GM19455 (cell line): ENCODE measurements at regions not wholly inside any gene's neighbourhood (a gene's known extent, or its start where the extent isn't known, plus 50 kb on each side); places are given as distances from the start of the nearest gene placed in this dataset.

Experiments
- ATAC-seq: cut with Tn5 transposase; IDR thresholded peaks from one replicate; pipeline ENCODE4 v1.9.1; 2021; ENCODE audit not compliant: unreplicated experiment

DNA sequence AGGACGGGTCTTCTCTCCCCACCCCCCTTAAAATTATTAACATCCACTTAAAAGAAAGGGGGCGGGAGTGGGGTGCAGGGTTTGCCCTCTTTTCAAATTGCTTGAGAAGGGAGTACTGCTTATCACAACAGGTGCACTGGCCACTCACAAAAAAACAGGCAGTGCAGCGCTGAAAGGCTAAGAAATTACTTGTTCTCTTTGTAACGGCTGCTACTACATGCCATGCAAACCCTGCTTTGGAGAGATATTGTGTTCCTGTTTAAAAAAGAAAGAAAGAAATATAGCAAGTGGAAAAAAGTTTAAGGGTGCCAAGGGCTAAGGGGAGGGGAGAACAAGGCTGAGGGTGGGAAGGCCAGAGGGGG lies 312.7 kb upstream of the JARID2 start:
- ATAC-seq, result no peak

DNA sequence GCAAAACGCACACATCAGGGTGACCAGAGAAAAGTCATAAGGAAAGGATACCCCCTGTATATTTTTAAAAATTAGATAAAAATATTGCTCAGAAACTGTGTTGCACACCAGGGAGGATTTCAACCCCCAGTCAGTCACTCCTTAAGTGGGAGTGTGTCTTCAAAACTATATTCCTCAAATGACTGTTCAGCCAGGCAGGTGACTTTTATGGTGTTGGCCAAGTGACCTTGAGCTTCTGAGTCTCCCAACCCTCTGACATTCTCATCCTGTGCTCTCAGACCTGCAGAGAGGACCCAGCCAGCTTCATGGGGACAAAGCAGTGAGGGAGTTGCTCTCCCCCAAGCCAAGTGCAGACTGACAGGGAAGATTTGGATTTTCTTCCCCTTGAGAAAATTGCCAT lies 311.9 kb upstream of the JARID2 start:
- no peak for ATAC-seq

DNA sequence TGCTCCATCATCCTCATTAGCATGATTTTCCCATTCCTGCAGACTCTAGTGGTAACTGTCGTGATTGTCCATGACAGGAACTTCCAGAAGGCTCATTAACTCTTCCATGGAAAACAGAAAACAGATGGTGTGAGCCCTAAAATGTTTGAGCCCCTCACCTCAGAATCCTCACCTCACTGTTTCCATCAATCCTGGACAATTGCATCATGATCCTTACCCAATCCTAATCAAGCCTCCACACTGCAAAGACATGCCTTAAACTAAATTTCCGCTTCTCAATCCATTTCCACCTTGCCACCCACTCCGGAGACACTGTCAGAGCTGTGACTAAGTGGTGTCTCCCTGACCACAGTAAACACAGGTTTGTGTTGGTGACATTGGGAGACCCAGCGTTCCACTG lies 311.0 kb upstream of the JARID2 start:
- ATAC-seq, result no peak

DNA sequence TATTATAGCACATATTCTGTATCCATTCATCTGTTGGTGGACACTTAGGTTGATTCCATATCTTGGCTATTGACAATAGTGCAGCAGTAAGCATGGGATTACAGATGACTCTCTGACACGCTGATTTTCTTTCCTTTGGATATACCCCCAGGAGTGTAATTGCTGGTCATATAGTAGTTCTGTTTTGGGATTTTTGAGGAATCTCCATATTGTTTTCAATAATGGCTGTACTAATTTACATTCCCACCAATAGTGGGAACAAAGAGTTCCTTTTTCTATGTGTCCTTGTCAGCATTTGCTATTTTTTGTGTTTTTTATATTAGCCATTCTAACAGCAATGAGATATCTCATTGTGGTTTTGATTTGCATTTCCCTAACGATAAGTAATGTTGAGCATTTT lies 309.0 kb upstream of the JARID2 start:
- no peak for ATAC-seq

DNA sequence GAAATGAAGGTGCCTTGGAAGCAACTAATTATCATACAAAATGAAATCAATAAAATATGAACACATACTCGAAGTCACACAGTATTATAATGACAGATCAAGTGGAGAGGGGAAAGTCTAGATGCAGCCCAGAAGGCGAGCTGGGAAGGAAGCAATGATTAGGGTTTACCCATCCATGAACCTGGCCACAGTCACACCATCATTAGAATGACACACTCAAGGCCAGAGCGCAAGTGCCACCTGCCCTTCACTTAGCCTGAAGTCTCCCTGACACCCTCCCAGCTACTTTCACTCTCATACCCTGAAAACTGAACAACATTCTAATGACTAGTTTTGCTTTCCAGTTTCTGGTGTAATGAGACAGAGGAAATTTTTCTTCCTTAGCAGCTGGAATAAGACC lies 302.8 kb upstream of the JARID2 start:
- ATAC-seq, result no peak

DNA sequence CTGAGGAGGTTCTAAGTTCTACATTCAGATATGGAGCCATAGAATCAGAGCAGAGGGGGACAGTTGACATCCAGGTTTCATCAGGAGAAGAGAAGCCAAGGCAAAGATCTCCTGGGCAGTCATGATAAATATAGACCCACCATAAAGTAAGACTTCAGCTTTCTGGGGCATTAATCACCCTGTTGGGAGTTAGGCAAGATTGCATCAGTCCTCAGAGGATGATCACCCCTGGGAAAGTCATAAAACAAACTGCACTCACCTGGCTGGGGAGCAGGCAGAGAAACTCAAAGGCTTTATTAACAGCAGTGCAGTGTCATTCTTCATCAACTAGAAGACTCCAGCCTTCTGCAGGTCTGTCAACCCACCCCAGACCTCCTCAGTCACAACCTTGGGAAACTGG lies 301.3 kb upstream of the JARID2 start:
- ATAC-seq, result no peak

DNA sequence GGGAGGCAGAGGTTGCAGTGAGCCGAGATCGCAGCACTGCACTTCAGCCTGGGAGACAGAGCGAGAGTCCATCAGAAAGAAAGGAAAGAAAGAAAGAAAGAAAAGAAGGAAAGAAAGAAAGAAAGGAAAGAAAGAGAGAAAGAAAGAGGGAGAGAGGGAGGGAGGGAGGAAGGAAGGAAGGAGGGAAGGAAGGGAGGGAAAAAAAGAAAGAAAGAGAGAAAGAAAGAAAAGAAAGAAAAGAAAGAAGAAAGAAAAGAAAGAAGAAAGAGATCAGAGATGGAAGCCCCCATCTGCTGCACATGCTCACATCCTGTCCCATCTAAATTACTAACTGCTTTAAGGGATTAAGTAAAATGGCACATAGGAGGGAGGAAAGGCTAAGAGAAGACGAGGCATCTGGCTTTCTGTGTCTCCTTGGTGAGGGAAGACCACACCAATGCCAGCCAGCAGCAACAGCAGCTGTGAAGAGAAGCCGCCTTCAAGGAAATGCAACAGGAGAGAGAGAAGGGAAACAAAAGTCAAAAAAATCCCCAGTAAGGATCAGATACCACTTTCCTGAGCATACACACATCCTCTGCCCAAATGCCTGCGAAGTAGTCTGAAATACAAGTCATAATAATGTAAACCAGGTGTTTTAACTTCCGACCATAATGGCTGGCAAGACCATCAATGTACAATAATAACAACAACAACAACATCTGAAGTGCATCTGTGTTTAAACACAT lies 300.2 kb upstream of the JARID2 start:
- ATAC-seq, result no peak

DNA sequence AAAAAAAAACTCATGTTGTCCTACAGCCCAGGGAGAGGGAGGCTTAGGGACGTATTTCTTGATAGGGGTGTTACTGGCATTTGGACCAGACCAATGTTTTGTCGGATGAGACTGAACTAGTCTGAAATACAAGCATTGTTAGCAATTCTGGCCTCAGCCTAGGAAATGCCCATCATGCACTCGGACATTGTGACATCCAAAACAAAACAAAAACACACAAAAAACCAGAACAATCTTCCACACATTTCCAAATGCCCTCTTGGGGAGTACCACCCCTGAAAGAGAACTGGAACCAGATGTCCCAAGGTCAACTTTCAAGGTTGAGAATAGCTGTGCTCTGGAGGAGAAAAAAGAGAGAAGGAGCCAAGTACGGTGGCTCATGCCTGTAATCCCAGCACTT lies 299.1 kb upstream of the JARID2 start:
- ATAC-seq, result no peak

DNA sequence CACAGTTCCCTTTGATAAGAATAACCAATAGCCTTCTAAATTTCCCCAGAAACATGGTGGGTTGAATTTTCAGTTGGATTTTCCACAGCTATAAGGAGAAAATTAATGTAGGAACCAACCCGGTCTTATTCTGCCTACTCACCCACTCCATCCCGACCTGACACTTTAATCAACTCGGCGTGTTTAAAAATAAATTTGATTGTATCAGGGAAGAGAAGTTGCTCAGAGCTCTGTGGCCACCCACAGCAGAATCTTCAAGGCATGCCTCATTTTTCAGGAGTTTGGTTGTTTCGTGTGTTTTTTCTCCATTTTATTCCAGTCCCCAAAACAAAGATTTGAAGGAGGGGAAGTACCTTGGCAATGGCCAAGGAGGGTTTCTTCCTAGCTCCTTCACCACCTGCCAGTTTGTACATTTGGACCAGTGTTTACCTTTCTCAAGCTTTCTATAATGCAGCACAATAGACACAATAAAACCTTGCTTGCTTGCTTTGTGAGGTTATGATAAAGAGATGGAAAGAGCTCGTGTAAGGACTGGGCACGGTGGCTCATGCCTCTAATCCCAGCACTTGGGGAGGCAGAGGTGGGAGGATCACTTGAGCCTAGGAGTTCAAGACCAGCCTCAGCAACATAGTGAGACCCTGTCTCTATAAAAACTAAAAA lies 297.2 kb upstream of the JARID2 start:
- no peak for ATAC-seq

DNA sequence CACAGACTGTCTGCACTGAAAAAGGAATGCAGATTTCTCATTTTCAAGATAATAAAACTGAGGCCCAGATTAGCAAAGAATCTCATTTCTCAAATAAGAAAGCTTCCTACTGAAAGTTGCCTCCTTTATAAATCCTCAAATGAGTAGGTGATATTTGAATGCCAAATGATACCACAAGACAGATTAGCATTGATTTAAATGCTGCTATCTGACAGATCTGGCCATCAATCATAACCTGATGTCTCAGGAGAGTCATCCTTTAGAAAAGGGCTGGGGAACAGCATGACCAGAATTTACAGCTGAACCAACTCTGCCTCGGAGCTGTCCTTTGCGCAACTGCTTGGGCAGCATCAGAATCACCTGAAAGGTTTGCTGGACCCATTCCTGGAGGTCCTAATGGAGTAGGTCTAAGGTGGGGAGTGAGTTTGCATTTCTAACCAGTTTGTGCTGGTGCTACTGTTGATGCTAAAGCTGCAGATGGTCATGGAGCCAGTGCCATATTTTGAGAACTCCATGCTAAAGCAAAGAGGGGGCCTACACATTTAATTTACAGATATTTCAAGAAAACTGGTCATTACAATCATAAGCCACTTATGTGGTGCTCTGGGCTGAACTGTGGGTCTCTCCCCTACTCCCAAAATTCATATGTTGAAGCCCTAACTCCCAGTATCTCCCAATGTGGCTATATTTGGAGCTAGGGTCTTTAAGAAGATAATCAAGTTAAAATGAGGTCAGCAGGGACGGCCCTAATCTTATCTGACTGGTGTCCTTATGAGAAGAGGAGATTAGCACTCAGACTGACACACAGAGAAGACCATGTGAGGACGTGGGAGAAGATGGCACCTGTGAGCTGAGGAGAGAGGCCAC lies 295.5 kb upstream of the JARID2 start:
- no peak for ATAC-seq

DNA sequence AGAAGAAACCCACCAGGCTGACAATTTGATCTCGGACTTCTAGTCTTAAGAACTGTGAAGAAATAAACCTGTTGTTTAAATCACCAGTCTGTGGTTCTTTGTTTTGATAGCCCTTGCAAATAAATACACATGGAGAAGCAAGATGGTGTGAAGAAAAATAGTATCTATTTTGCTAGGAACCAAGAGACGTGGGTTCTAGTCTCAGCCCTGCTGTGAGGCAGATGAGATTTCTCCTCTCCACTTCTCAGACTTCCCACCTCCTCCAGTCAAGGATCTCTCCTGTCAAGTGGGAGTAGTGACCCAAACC lies 294.9 kb upstream of the JARID2 start:
- no peak for ATAC-seq

DNA sequence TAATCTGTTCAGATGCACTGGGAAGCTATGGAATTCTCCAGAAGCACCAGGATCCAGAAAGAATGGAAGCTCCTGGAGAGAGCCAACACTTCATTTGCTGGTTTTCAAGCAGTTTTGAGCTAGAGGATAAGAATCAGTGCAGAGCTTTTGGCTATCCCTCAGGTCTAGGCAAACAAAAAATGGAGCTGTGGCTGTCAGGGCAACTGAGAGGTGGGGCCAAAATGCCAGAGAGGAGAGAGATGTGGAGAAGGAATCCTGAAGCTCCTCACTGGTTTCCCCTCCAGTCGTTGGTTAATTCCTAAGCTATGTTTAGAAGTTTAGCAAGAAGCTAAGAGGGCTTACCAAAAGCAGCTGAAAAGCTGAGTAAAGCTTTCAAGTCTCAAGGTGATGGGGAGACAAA lies 294.2 kb upstream of the JARID2 start:
- no peak for ATAC-seq

DNA sequence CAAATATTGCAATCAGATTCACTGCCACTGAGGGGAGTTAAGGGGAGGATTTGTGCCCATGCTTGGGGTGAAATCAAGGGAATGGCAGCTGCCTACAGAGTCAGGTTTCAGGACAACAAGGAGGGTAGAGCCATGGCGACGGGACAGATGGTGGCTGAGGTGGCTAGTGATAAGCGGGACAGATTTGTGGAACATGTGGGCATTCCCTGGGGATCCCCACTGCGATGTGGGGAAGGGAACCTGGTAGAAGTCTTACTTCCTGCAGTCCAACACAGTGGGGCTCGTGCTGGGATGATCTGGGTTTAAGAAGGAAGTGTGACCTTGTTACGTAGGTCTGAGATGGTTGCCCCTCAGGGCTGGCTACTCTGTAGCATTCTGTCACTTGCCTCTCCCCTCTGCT lies 292.0 kb upstream of the JARID2 start:
- ATAC-seq, result no peak

DNA sequence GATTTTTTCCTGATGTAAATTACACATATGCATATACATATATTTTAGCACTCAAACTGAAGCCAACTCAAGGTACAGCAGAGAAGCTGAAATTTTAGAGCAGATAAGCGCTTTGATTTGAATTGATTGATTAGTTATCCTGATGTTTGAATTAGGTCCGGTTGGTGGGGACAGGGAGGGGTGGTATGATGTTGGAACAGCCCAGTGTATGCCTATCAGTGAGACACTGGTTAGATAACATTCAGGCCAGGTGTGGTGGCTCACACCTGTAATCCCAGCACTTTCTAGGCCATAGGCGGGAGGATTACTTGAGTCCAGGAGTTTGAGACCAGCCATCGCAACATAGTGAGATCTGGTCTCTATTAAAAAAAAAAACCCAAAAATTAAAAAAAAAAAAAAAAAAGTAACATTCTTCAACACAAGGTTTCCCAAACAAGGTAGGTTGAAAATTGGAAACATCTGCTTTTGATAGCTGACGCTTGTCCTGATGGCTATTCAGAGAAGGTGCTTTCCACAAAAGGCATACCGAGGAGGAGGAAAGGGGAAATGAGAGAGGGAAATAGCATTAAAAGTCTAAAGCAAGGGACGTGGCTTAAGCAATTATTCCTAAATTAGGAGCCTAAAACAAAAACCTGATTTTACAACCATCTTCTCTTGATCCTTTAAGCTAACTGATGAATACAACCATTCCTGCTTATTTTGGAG lies 288.4 kb upstream of the JARID2 start:
- ATAC-seq, result no peak

DNA sequence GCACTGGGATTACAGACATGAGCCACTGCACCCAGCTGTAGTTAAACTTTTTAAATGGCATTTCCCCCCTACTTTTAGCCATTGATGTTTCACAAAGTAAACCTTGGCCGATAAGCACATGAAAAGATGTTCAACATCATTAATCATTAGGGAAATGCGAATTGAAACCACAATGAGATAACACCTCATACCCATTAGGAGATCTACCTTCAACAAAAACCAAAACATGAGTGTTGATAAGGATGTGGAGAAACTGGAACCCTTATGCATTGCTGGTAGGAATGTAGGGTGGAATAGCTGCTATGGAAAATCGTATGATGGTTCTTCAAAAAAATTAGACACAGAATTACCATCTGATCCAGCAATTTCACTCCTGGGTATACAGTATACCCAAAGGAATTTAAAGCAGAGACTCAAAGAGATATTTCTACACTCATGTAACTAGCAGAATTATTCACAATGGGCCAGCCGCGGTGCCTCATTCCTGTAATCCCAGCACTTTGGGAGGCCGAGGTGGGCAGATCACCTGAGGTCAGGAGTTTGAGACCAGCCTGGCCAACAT lies 286.5 kb upstream of the JARID2 start:
- no peak for ATAC-seq

DNA sequence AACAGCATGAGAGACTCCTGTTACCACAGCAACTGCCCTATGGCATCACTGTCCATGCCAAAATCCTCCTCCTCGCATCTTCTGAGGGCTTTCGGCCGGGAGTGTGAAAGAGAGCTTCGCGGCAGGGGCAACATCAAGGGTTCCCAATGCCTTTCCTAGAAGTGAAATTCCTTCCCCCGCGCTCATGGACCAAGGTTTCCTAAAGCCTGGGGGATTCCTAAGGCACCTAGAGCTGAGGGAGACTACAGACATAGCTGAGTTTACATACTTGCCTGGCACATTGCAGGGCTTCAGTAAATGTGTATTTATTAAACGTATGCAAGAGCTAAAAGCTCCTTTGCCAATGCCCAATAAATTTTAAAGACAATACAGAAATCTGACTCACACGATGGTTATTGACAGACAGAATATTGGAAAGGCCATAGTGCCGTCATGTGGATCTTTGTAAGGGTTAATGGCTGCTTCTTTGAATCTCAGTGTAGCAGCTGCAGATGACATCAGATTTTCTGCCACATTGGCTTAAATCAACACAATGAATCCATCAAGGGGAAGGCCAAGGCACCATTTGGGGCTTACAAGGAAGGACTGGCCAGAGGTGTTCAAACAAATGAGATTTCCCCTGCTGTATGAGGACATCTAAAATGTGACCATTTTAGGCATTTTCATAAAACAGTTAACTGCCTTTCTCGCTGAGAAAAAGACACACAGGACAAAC lies 281.2 kb upstream of the JARID2 start:
- no peak for ATAC-seq

DNA sequence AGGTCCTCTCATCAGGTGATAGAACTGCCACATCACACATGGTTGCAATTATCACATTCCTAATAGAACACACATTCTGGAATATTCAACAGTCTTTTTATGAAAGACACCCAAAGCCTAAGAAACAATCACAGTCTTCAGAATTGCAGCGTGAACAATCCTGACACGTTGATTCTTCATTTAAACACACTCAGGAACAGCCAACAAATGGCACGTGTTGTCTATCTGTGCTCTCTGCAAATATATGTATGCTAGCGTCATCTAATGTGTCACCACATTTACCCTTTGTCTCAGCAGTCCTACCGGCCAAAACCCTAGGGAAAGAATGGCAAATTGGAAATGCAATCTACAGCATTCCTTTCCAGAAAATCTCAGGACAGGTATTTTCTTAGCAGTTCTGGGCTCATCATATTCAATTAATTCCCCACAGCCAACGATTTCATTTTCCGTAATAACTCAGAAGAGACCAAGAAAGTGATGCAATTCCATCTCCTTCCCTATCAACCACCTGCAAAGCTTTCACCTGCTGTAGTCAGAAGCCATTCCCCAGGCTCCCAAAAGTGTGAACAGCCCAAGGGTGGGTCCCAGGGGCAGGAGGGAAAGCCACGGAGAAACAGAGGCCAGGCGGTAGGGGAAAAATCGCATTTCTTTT lies 280.3 kb upstream of the JARID2 start:
- no peak for ATAC-seq

DNA sequence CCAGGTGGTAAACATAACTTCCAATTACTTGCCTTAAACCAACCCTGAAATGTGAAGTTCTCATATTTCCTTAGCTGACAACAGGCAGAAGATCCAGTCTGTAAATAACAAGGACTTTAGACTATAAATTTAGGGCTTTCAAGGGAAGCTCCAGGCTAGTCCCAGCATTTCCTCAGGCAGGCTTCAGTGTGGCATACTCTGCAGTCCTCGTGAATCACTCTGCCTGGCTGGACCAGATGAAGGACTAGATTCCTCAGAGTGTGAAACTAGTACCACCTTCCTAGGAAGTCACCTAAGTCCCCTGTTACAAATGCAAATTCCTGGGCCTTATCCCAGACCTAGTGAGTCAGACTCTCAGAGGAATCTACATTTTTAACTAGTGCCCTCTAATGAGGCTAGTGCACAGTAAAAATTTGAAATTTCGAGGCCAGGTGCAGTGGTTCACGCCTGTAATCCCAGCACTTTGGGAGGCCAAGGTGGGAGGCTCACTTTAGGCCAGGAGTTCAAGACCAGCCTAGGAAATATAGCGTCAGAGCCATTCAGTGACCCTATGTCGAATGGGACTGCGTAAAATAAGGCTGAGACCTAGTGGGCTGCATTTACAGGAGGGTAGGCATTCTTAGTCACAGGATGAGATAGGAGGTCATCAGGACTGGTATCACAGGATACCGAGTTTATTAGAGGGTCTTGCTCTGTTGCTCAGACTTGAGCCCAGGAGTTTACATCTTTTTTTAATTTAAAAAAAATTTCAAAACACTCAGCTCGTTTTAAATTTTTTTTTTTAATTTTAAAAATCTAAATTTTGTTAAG lies 279.6 kb upstream of the JARID2 start:
- no peak for ATAC-seq

DNA sequence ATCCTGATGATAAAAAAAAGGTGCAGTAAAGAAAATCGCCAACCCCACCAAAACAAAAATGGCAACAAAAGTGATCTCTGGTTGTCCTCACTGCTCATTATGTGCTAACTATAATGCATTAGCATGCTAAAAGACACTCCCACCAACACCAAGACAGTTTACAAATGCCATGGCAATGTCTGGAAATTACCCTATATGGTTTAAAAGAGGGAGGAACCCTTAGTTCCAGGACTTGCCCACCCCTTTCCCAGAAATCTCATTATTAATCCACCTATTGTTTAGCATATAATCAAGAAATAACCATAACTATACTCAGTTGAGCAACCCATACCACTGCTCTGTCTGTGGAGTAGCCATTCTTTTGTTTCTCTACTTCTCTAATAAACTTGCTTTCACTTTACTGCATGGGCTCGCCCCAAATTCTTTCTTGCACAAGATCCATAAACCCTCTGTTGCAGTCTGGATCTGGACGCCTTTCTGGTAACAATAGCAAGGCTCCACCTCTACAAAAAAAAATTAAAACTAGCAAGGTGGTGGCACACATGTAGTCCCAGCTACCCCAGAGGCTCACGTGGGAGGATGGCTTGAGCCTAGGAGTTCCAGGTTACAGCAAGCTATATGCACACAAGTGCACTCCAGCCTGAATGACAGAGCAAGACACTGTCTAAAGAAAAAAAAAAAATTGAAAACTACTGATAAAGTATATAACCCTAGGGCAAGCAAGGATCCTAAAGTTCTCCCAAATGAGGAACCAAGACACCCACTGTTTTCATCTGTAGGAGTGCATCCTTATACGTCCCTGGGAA lies 278.8 kb upstream of the JARID2 start:
- no peak for ATAC-seq
